ENCODE measurements at regions not wholly inside any gene's neighbourhood (a gene's known extent, or its start where the extent isn't known, plus 50 kb on each side); places are given as distances from the start of the nearest gene placed in this dataset.

DNA sequence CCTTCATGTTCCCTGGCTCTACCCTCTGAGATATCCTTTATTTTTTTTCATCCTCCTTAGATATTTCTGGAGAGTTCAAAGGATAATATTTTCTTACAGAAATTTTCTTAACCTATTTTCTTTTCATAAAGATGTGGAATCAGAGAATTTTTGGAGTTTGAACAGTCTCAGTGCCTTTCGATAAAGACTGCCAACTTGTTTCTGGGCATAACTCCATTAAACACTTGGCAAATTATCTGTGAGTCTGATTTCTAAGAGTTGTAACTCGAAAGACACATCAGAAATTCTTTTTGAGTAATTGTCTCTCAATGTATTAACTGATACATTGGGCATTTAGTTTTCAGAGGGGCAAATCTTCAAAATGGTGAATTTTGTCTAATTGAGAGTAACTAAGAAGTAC is 1255.6 kb downstream of the NCAM2 start:
- no TSS peak for BruUV-seq (replicated peaks)
- Mint-ChIP-seq H3K36me3 (ENCODE audit: insufficient read depth, unreplicated experiment) (no peaks in the 10 kb centered on the region), H3K9me3 (ENCODE audit: unreplicated experiment) (peaks cover 14% of the 10 kb centered on the region), H3K4me1 (ENCODE audit: insufficient read depth, unreplicated experiment) (no peaks in the 10 kb centered on the region), H3K4me3 (ENCODE audit: unreplicated experiment) (no peak overlapping the region), H3K27me3 (ENCODE audit: insufficient read depth, unreplicated experiment) (no peaks in the 10 kb centered on the region), H3K27ac (ENCODE audit: low read depth, unreplicated experiment) (no peak overlapping the region)
- no peak for DNase-seq (ENCODE audit: unreplicated experiment)
- ChIA-PET POLR2A (no interaction called here), CTCF (no interaction called here)
- TF ChIP-seq, protein P1, sequence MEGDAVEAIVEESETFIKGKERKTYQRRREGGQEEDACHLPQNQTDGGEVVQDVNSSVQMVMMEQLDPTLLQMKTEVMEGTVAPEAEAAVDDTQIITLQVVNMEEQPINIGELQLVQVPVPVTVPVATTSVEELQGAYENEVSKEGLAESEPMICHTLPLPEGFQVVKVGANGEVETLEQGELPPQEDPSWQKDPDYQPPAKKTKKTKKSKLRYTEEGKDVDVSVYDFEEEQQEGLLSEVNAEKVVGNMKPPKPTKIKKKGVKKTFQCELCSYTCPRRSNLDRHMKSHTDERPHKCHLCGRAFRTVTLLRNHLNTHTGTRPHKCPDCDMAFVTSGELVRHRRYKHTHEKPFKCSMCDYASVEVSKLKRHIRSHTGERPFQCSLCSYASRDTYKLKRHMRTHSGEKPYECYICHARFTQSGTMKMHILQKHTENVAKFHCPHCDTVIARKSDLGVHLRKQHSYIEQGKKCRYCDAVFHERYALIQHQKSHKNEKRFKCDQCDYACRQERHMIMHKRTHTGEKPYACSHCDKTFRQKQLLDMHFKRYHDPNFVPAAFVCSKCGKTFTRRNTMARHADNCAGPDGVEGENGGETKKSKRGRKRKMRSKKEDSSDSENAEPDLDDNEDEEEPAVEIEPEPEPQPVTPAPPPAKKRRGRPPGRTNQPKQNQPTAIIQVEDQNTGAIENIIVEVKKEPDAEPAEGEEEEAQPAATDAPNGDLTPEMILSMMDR (IDR thresholded peaks at IDR 0.05; ENCODE audit: unreplicated experiment): no peak
- intact Hi-C loops (cut with micrococcal nuclease): no loop called here

DNA sequence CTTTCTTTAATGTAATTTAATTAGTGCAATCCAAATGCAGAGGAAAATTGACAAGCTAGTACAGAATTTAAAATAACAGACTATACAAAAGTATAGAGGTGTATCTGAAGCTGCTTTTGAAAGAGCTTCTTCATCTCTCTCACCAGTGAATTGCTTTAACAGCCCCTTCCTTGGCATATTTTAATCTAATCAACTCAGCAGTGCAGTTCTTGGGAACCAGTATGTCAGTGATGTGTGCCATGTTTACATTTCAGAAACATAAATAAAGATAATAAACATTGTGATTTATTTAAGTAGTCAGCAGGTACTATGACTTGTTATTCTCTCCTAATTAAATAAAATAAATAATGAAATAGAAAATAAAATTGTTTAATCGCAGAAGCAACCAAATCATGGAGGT is 1260.6 kb downstream of the NCAM2 start:
- Mint-ChIP-seq H3K4me1 (ENCODE audit: insufficient read depth, unreplicated experiment) (no peaks in the 10 kb centered on the region), H3K36me3 (ENCODE audit: insufficient read depth, unreplicated experiment) (no peaks in the 10 kb centered on the region), H3K27me3 (ENCODE audit: insufficient read depth, unreplicated experiment) (no peaks in the 10 kb centered on the region), H3K27ac (ENCODE audit: low read depth, unreplicated experiment) (no peak overlapping the region), H3K9me3 (ENCODE audit: unreplicated experiment) (peaks cover 13% of the 10 kb centered on the region), H3K4me3 (ENCODE audit: unreplicated experiment) (no peak overlapping the region)
- TF ChIP-seq, protein P1 (IDR thresholded peaks at IDR 0.05; ENCODE audit: unreplicated experiment): no peak
- intact Hi-C loops (cut with micrococcal nuclease): no loop called here
- ChIA-PET CTCF (interaction anchor here (0.6 kb wide), 1 partner anchor 21 kb away, joined by 3 read pairs; no protein-coding TSS in a partner anchor), POLR2A (no interaction called here)
- no TSS peak for BruUV-seq (replicated peaks)
- no peak for DNase-seq (ENCODE audit: unreplicated experiment)

DNA sequence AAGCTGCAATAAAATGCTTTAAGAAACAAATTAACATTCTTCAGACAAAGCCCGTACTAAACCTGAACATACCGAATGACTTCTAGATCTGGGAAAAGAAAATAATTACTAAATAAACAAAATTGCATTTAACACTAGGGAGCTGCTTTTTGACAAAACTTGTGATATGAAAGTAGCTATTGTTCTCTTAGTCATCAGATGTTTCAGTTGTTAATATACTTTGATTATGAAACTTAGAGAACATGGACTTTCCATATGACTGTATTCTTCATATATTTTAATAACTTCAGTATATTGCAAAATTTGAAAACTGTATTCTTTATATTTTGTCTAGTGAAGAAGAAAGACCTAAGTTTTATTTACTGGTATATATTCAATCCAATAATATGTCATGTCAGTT is 1262.1 kb downstream of the NCAM2 start:
- ChIA-PET POLR2A (no interaction called here), CTCF (no interaction called here)
- TF ChIP-seq, protein P1 (IDR thresholded peaks at IDR 0.05; ENCODE audit: unreplicated experiment): no peak
- H3K4me1 Mint-ChIP-seq (ENCODE audit: insufficient read depth, unreplicated experiment): no peaks in the 10 kb centered on the region
- no peak overlapping the region for H3K27ac Mint-ChIP-seq (ENCODE audit: low read depth, unreplicated experiment)
- BruUV-seq (replicated peaks): no TSS peak
- H3K9me3 Mint-ChIP-seq (ENCODE audit: unreplicated experiment): peaks cover 7% of the 10 kb centered on the region
- no peaks in the 10 kb centered on the region for H3K36me3 Mint-ChIP-seq (ENCODE audit: insufficient read depth, unreplicated experiment)
- intact Hi-C loops (cut with micrococcal nuclease): no loop called here
- DNase-seq (ENCODE audit: unreplicated experiment): no peak
- no peak overlapping the region for H3K4me3 Mint-ChIP-seq (ENCODE audit: unreplicated experiment)
- no peaks in the 10 kb centered on the region for H3K27me3 Mint-ChIP-seq (ENCODE audit: insufficient read depth, unreplicated experiment)

DNA sequence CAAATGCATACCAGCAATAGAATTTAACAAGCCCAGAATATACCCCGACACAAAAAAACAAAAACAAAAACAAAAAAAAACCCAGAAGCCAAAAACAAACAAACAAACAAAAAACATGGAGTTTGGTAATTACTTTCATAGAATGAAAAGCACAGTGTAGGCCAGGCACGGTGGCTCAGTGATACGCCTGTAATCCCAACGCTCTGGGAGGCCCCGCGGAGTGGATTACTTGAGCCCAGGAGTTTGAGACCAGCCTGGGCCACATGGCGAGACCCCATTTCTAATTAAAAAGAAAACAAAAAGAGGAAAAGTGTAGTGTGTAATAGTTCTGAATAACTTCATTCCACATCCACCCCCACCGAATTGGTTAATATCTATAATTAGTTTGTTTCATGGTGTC is 1265.7 kb downstream of the NCAM2 start:
- Mint-ChIP-seq H3K27ac (ENCODE audit: low read depth, unreplicated experiment) (no peak overlapping the region), H3K4me3 (ENCODE audit: unreplicated experiment) (no peak overlapping the region), H3K36me3 (ENCODE audit: insufficient read depth, unreplicated experiment) (no peaks in the 10 kb centered on the region), H3K9me3 (ENCODE audit: unreplicated experiment) (peaks cover 13% of the 10 kb centered on the region), H3K4me1 (ENCODE audit: insufficient read depth, unreplicated experiment) (no peaks in the 10 kb centered on the region), H3K27me3 (ENCODE audit: insufficient read depth, unreplicated experiment) (no peaks in the 10 kb centered on the region)
- no peak for DNase-seq (ENCODE audit: unreplicated experiment)
- intact Hi-C loops (cut with micrococcal nuclease): no loop called here
- BruUV-seq (replicated peaks): no TSS peak
- TF ChIP-seq, protein P1 (IDR thresholded peaks at IDR 0.05; ENCODE audit: unreplicated experiment): no peak
- ChIA-PET POLR2A (no interaction called here), CTCF (no interaction called here)
